Astrocyte (in vitro differentiated cells and primary cell): ENCODE measurements at regions not wholly inside any gene's neighbourhood (a gene's known extent, or its start where the extent isn't known, plus 50 kb on each side); places are given as distances from the start of the nearest gene placed in this dataset.

Source experiments
- CTCF ChIP-seq: IDR thresholded peaks from 2 replicates; pipeline ENCODE4 v1.5.1; 2011; ENCODE audit warnings: low read depth, mild to moderate bottlenecking, inconsistent platforms, low read length, moderate library complexity; ENCODE audit not compliant: insufficient read depth
- EZH2 ChIP-seq: IDR thresholded peaks from 2 replicates; pipeline ENCODE4 v1.6.1; 2012; ENCODE audit warnings: mild to moderate bottlenecking, low read length, inconsistent platforms; ENCODE audit not compliant: insufficient read depth

DNA sequence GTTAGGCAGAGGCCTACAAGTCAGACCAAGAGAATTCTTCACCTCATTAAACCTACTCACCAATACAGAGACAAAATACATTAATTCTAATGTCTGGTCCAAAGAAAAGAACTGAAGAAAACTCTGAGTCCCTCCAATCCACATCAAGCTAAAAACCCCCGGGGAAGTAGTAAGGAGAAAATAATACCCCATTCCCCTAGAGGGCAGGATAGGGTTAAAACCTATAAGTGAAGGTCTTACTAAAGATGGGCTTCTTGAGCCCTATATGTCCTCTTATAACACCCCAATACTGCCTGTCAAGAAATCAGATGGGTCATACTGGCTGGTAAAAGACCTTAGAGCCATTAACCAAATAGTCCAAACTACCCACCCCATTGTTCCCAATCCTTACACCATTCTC is 141.3 kb upstream of the TMEM106B start:
- no peak for TF ChIP-seq CTCF
- no peak for TF ChIP-seq EZH2
